Mesothelial cell of epicardium (in vitro differentiated cells): ENCODE measurements at regions not wholly inside any gene's neighbourhood (a gene's known extent, or its start where the extent isn't known, plus 50 kb on each side); places are given as distances from the start of the nearest gene placed in this dataset.
"Not testable (repeated sequence)": the region's sequence is repeated elsewhere in the genome, so short reads cannot be mapped to it uniquely, and the experiment has no call there.

Experiments used
- DNase-seq, 2 experiments: peaks; one replicate each; pipeline ENCODE4 v3.0.0; 2021; ENCODE audit warnings: low spot score in 2 of 2; ENCODE audit not compliant: unreplicated experiment in 2 of 2
- H3K27ac Mint-ChIP-seq: 2 replicates; pipeline ENCODE4 v1.8.0; 2021; ENCODE audit warnings: mixed read lengths
- H3K27me3 Mint-ChIP-seq: 2 replicates; pipeline ENCODE4 v1.8.0; 2021; ENCODE audit warnings: low read depth, mixed read lengths
- H3K36me3 Mint-ChIP-seq: 2 replicates; pipeline ENCODE4 v1.8.0; 2021; ENCODE audit warnings: mixed read lengths
- H3K4me1 Mint-ChIP-seq: 2 replicates; pipeline ENCODE4 v1.8.0; 2021; ENCODE audit warnings: mixed read lengths
- H3K4me3 Mint-ChIP-seq: 2 replicates; pipeline ENCODE4 v1.8.0; 2021; ENCODE audit warnings: mild to moderate bottlenecking, moderate library complexity, mixed read lengths
- H3K9me3 Mint-ChIP-seq: 2 replicates; pipeline ENCODE4 v1.8.0; 2021; ENCODE audit warnings: mixed read lengths

GRCh38 chr1:143831479-143832378, 140.1 kb downstream of the FAM72C start:
- not testable (repeated sequence) for H3K4me3 Mint-ChIP-seq, H3K27me3 Mint-ChIP-seq, DNase-seq, H3K27ac Mint-ChIP-seq, H3K36me3 Mint-ChIP-seq, H3K4me1 Mint-ChIP-seq, H3K9me3 Mint-ChIP-seq

- H3K36me3 Mint-ChIP-seq, H3K4me1 Mint-ChIP-seq, H3K27ac Mint-ChIP-seq, H3K9me3 Mint-ChIP-seq, H3K27me3 Mint-ChIP-seq, DNase-seq, H3K4me3 Mint-ChIP-seq: not testable (repeated sequence)
Measured at GRCh38 chr1:143826162-143826561, 145.6 kb downstream of the FAM72C start.

- not testable (repeated sequence) for H3K27me3 Mint-ChIP-seq, H3K4me3 Mint-ChIP-seq, H3K27ac Mint-ChIP-seq, H3K36me3 Mint-ChIP-seq, DNase-seq, H3K9me3 Mint-ChIP-seq, H3K4me1 Mint-ChIP-seq
Measured at GRCh38 chr1:143824266-143824665, 147.5 kb downstream of the FAM72C start.

- not testable (repeated sequence) for H3K27ac Mint-ChIP-seq, H3K4me3 Mint-ChIP-seq, H3K4me1 Mint-ChIP-seq, H3K9me3 Mint-ChIP-seq, H3K36me3 Mint-ChIP-seq, DNase-seq, H3K27me3 Mint-ChIP-seq
Measured at GRCh38 chr1:143820058-143820457, 151.7 kb downstream of the FAM72C start.

- H3K36me3 Mint-ChIP-seq, H3K27ac Mint-ChIP-seq, H3K9me3 Mint-ChIP-seq, H3K27me3 Mint-ChIP-seq, DNase-seq, H3K4me1 Mint-ChIP-seq, H3K4me3 Mint-ChIP-seq: not testable (repeated sequence)
Measured at GRCh38 chr1:143816369-143816768, 155.4 kb downstream of the FAM72C start.

GRCh38 chr1:143805374-143805773, 166.4 kb downstream of the FAM72C start:
- DNase-seq, H3K36me3 Mint-ChIP-seq, H3K4me3 Mint-ChIP-seq, H3K4me1 Mint-ChIP-seq, H3K27me3 Mint-ChIP-seq, H3K27ac Mint-ChIP-seq, H3K9me3 Mint-ChIP-seq: not testable (repeated sequence)

GRCh38 chr1:143804707-143805356, 167.0 kb downstream of the FAM72C start:
- not testable (repeated sequence) for H3K9me3 Mint-ChIP-seq, H3K27me3 Mint-ChIP-seq, H3K27ac Mint-ChIP-seq, H3K4me1 Mint-ChIP-seq, H3K36me3 Mint-ChIP-seq
- peak overlapping the region; percentile 55 for H3K4me3 Mint-ChIP-seq
- DNase-seq, result peak in 1 of 2 experiments; percentile 32

GRCh38 chr1:143803927-143804411, 167.8 kb downstream of the FAM72C start:
- peak in 1 of 2 experiments; percentile 47 for DNase-seq
- Mint-ChIP-seq H3K4me3 (peak overlapping the region; percentile 74), H3K27ac (peak overlapping the region; percentile 76)
- not testable (repeated sequence) for H3K4me1 Mint-ChIP-seq, H3K27me3 Mint-ChIP-seq, H3K9me3 Mint-ChIP-seq, H3K36me3 Mint-ChIP-seq

- not testable (repeated sequence) for DNase-seq, H3K4me1 Mint-ChIP-seq, H3K9me3 Mint-ChIP-seq, H3K27ac Mint-ChIP-seq, H3K4me3 Mint-ChIP-seq, H3K36me3 Mint-ChIP-seq, H3K27me3 Mint-ChIP-seq
Measured at GRCh38 chr1:143803095-143803494, 168.7 kb downstream of the FAM72C start.

GRCh38 chr1:143799568-143800187, 172.1 kb downstream of the FAM72C start:
- H3K4me3 Mint-ChIP-seq, H3K27me3 Mint-ChIP-seq, H3K4me1 Mint-ChIP-seq, H3K9me3 Mint-ChIP-seq, DNase-seq, H3K36me3 Mint-ChIP-seq, H3K27ac Mint-ChIP-seq: not testable (repeated sequence)

- not testable (repeated sequence) for H3K36me3 Mint-ChIP-seq, H3K4me1 Mint-ChIP-seq, H3K27ac Mint-ChIP-seq, H3K27me3 Mint-ChIP-seq, H3K9me3 Mint-ChIP-seq, DNase-seq, H3K4me3 Mint-ChIP-seq
Measured at GRCh38 chr1:143796369-143796768, 175.4 kb downstream of the FAM72C start.

GRCh38 chr1:143792047-143792937, 179.5 kb downstream of the FAM72C start:
- H3K9me3 Mint-ChIP-seq, H3K27ac Mint-ChIP-seq, H3K27me3 Mint-ChIP-seq, DNase-seq, H3K36me3 Mint-ChIP-seq, H3K4me3 Mint-ChIP-seq, H3K4me1 Mint-ChIP-seq: not testable (repeated sequence)

GRCh38 chr1:143786381-143786780, 185.4 kb downstream of the FAM72C start:
- not testable (repeated sequence) for H3K27ac Mint-ChIP-seq, H3K4me1 Mint-ChIP-seq, H3K27me3 Mint-ChIP-seq, DNase-seq, H3K9me3 Mint-ChIP-seq, H3K4me3 Mint-ChIP-seq, H3K36me3 Mint-ChIP-seq
